ENCODE measurements at regions not wholly inside any gene's neighbourhood (a gene's known extent, or its start where the extent isn't known, plus 50 kb on each side); places are given as distances from the start of the nearest gene placed in this dataset.

- POLR2A ChIA-PET, result no interaction called here
- CTCF ChIA-PET, result no interaction called here
- no peak overlapping the region for H3K4me3 ChIP-seq
- DNase-seq (ENCODE audit: low read depth in 1 of 2, low spot score in 1 of 2), result no peak
- FAIRE-seq, result no peak
- no peak for TF ChIP-seq HEYL (CRISPR knock-in tag; IDR thresholded peaks at IDR 0.05)
- TF ChIP-seq SREBF2 (IDR thresholded peaks at IDR 0.05), result no peak
- TF ChIP-seq CBX8 (IDR thresholded peaks at IDR 0.05), result no peak
- TF ChIP-seq RAD21 (conservative IDR thresholded peaks at IDR 0.05 in 1 of 2, IDR thresholded peaks at IDR 0.05 in 1 of 2), result no peak
- TF ChIP-seq RFX5 (IDR thresholded peaks at IDR 0.05), result no peak
- TF ChIP-seq HES2 (IDR thresholded peaks at IDR 0.05), result no peak
- no peak for TF ChIP-seq GATA3 (IDR thresholded peaks at IDR 0.05; ENCODE audit: borderline replicate concordance)
- no peak for TF ChIP-seq ZFP36 (IDR thresholded peaks at IDR 0.05; ENCODE audit: borderline replicate concordance, partially characterized antibody)
- no peak for TF ChIP-seq FOXS1 (CRISPR knock-in tag; IDR thresholded peaks at IDR 0.05)
- TF ChIP-seq ESRRA (IDR thresholded peaks at IDR 0.05; ENCODE audit: borderline replicate concordance, low read length), result no peak
- TF ChIP-seq MYC (IDR thresholded peaks at IDR 0.05; ENCODE audit: borderline replicate concordance, low read length), result no peak
- no peak for TF ChIP-seq KDM5A (IDR thresholded peaks at IDR 0.05)
- H3K4me1 ChIP-seq, result no peaks in the 10 kb centered on the region
- 66% methylated on average over 10 of the region's 10 CpGs for WGBS (ENCODE audit: missing lambda C conversion rate)
- no peak overlapping the region for H3K27ac ChIP-seq
- H3K9me3 ChIP-seq, result no peaks in the 10 kb centered on the region
- H3K4me2 ChIP-seq, result no peak overlapping the region
- ATAC-seq, result no peak
Observed at GRCh38 chr1:29855561-29856160, 619.3 kb downstream of the PTPRU start.

GRCh38 chr1:29854700-29855276 lies 618.5 kb downstream of the PTPRU start:
- ATAC-seq (no peak), DNase-seq (ENCODE audit: low read depth in 1 of 2, low spot score in 1 of 2) (no peak), FAIRE-seq (no peak)
- Histone ChIP-seq H3K9me3 (no peaks in the 10 kb centered on the region), H3K4me3 (no peak overlapping the region), H3K27ac (no peak overlapping the region), H3K4me1 (no peaks in the 10 kb centered on the region), H3K4me2 (no peak overlapping the region)
- CTCF ChIA-PET, result no interaction called here
- POLR2A ChIA-PET, result no interaction called here
- no peak for TF ChIP-seq CHD4 (IDR thresholded peaks at IDR 0.05; ENCODE audit: borderline replicate concordance)
- no peak for TF ChIP-seq RAD21 (conservative IDR thresholded peaks at IDR 0.05 in 1 of 2, IDR thresholded peaks at IDR 0.05 in 1 of 2)
- TF ChIP-seq HEYL (CRISPR knock-in tag; IDR thresholded peaks at IDR 0.05), result no peak
- TF ChIP-seq ZSCAN20 (CRISPR knock-in tag; IDR thresholded peaks at IDR 0.05), result no peak
- TF ChIP-seq MYC (IDR thresholded peaks at IDR 0.05; ENCODE audit: borderline replicate concordance, low read length), result no peak
- no peak for TF ChIP-seq FOXS1 (CRISPR knock-in tag; IDR thresholded peaks at IDR 0.05)
- no peak for TF ChIP-seq SREBF2 (IDR thresholded peaks at IDR 0.05)
- 51% methylated on average over 7 of the region's 9 CpGs for WGBS (ENCODE audit: missing lambda C conversion rate)

- no peak for FAIRE-seq
- ATAC-seq, result no peak
- H3K4me1 ChIP-seq, result no peaks in the 10 kb centered on the region
- H3K27ac ChIP-seq, result no peak overlapping the region
- 32% methylated on average over 3 of the region's 10 CpGs for WGBS (ENCODE audit: missing lambda C conversion rate)
- no peak for DNase-seq (ENCODE audit: low read depth in 1 of 2, low spot score in 1 of 2)
- no peak overlapping the region for H3K4me2 ChIP-seq
- CTCF ChIA-PET, result interaction anchor here (0.8 kb wide), 1 partner anchor 14 kb away, joined by 3 read pairs; no protein-coding TSS in a partner anchor
- H3K9me3 ChIP-seq, result no peaks in the 10 kb centered on the region
- TF ChIP-seq ZNF302 (CRISPR knock-in tag; IDR thresholded peaks at IDR 0.05) (no peak), PHF8 (IDR thresholded peaks at IDR 0.05; ENCODE audit: borderline replicate concordance, low read depth) (no peak), BHLHE40 (IDR thresholded peaks at IDR 0.05; ENCODE audit: low read depth, low read length) (no peak), EHF (CRISPR knock-in tag; IDR thresholded peaks at IDR 0.05) (no peak), JUN (IDR thresholded peaks at IDR 0.05) (no peak), RAD21 (conservative IDR thresholded peaks at IDR 0.05 in 1 of 2, IDR thresholded peaks at IDR 0.05 in 1 of 2) (no peak), TP53 (CRISPR knock-in tag; IDR thresholded peaks at IDR 0.05) (no peak), CBX2 (IDR thresholded peaks at IDR 0.05; ENCODE audit: borderline replicate concordance, low read depth) (no peak), POLR2A (IDR thresholded peaks at IDR 0.05; ENCODE audit: low read length) (no peak), NPAS2 (CRISPR knock-in tag; IDR thresholded peaks at IDR 0.05; ENCODE audit: borderline replicate concordance) (no peak), REST (IDR thresholded peaks at IDR 0.05) (no peak), HES2 (IDR thresholded peaks at IDR 0.05) (no peak), GATA3 (IDR thresholded peaks at IDR 0.05; ENCODE audit: borderline replicate concordance) (no peak), NFE2L2 (conservative IDR thresholded peaks at IDR 0.05; ENCODE audit: low read length) (no peak), CHD4 (IDR thresholded peaks at IDR 0.05; ENCODE audit: borderline replicate concordance) (no peak), HOXB5 (CRISPR knock-in tag; IDR thresholded peaks at IDR 0.05) (no peak), MAZ (IDR thresholded peaks at IDR 0.05; ENCODE audit: borderline replicate concordance, low read depth, low read length) (no peak), KDM1A (IDR thresholded peaks at IDR 0.05; ENCODE audit: low read depth) (no peak), FOSB (CRISPR knock-in tag; IDR thresholded peaks at IDR 0.05) (no peak)
- H3K4me3 ChIP-seq, result no peak overlapping the region
- POLR2A ChIA-PET, result no interaction called here
Observed at GRCh38 chr1:29853716-29854330, 617.5 kb downstream of the PTPRU start.
